ENCODE measurements at regions not wholly inside any gene's neighbourhood (a gene's known extent, or its start where the extent isn't known, plus 50 kb on each side); places are given as distances from the start of the nearest gene placed in this dataset.
"Not testable (repeated sequence)": the region's sequence is repeated elsewhere in the genome, so short reads cannot be mapped to it uniquely, and the experiment has no call there.

DNA sequence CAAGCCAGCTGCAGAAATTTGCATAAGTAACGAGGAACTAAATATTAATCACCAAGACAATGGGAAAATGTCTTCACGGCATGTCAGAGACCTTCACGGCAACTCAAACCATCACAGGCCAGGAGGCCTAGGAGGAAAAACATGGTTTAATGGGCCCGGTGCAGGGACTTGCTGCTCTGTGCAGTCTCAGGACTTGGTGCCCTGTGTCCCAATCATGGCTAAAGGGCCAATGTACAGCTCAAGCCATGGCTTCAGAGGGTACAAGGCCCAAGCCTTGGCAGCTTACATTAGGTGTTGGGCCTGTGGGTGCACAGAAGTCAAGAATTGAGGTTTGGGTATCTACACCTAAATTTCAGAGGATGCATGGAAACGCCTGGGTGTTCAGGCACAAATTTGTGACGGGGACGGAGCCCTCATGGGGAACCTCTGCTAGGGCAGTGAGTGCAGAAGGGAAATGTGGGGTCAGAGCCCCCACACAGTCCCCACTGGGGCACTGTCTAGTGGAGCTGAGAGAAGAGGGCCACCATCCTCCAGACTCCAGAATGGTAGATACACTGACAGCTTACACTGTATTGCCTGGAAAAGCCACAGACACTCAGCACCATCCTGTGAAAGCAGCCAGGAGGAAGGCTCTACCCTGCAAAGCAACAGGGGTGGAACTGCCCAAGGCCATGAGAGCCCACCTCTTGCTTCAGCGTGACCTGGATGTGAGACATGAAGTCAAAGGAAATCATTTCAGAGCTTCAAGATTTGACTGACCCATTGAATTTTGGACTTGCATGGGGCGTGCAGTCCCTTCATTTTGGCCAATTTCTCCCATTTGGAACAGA, 5284.3 kb upstream of the TPTE start:
- intact Hi-C loops (cut with DNase I; ENCODE audit: low total_unique reads); H3K27ac ChIP-seq; H3K27me3 ChIP-seq; H3K9me3 ChIP-seq; H3K4me3 ChIP-seq; H3K36me3 ChIP-seq (ENCODE audit: low read depth, missing control alignments); H3K4me1 ChIP-seq; DNase-seq: not testable (repeated sequence)
- 49 to 52% methylated on average over 9 of the region's 9 CpGs for WGBS, 2 donors

DNA sequence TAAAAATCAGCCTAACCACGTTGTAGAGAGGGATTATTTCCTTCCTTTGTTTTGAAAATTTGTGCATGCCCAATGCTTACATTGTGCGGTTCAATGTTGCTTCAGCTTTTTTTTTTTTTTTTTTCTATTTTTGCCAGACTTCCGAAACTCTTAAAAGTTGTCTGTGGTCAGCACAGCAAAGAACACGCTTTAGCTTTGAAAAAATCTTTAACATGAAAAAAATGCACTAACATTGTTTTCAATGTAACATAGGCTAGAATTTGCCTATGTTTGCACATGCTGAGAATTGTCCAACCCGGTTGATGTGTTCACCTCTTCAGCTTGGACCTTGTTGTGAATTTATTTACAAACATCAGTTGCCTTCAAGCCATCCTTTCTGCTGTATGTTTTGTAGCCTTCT, 5280.9 kb upstream of the TPTE start:
- intact Hi-C loops (cut with DNase I; ENCODE audit: low total_unique reads); H3K36me3 ChIP-seq (ENCODE audit: low read depth, missing control alignments); H3K4me3 ChIP-seq; H3K4me1 ChIP-seq; H3K27ac ChIP-seq; H3K27me3 ChIP-seq; DNase-seq; H3K9me3 ChIP-seq: not testable (repeated sequence)
- WGBS, 2 donors = 37 to 38% methylated on average over 5 of the region's 5 CpGs

DNA sequence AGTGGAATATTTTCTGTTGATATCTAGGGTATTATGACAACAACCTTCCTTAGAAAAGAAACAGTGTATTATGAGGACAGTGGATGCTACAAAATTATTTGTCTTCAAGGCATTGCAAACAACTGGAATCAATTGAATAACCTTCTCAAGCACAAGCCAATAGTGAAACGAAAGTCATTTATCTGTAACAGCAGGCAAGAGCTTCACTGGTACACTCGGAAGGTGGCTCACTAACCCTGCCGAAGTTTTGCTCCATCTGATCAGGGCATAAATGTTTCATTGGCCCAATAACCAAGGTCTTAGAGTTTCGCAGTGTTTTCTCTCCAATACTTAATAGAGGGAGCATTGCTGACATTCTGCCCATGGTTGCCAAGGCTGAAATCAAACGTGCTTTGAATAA, 5278.7 kb upstream of the TPTE start:
- 40 to 43% methylated on average over 5 of the region's 5 CpGs for WGBS, 2 donors
- H3K9me3 ChIP-seq; intact Hi-C loops (cut with DNase I; ENCODE audit: low total_unique reads): not testable (repeated sequence)

DNA sequence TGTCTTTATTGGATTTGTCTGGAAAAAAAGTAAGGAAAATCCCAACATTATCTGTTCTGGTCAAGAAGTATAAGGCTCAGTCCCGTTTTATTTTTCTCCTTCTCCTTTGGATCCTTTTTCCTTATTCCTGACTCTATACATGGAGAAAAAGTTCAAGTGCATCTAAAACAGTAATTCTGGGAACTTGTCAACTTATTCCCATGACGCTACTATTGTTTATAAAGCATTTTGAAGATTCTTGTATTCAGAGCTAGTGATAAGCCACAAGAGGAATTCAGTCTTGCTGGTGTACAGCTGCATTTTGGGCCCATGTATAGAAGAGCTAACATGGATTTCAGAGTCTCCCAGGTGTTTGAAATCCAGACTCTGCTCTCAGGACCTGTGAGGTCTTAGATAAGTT, 5278.1 kb upstream of the TPTE start:
- H3K36me3 ChIP-seq (ENCODE audit: low read depth, missing control alignments); intact Hi-C loops (cut with DNase I; ENCODE audit: low total_unique reads); DNase-seq; H3K4me3 ChIP-seq; H3K27me3 ChIP-seq; H3K27ac ChIP-seq; H3K9me3 ChIP-seq; H3K4me1 ChIP-seq: not testable (repeated sequence)
- 38 to 40% methylated on average over 2 of the region's 2 CpGs for WGBS, 2 donors

More for the DNA sequence above, 5278.7 kb upstream of the TPTE start:
- H3K4me3 ChIP-seq; H3K4me1 ChIP-seq; DNase-seq; H3K27ac ChIP-seq; H3K36me3 ChIP-seq (ENCODE audit: low read depth, missing control alignments); H3K27me3 ChIP-seq: not testable (repeated sequence)

DNA sequence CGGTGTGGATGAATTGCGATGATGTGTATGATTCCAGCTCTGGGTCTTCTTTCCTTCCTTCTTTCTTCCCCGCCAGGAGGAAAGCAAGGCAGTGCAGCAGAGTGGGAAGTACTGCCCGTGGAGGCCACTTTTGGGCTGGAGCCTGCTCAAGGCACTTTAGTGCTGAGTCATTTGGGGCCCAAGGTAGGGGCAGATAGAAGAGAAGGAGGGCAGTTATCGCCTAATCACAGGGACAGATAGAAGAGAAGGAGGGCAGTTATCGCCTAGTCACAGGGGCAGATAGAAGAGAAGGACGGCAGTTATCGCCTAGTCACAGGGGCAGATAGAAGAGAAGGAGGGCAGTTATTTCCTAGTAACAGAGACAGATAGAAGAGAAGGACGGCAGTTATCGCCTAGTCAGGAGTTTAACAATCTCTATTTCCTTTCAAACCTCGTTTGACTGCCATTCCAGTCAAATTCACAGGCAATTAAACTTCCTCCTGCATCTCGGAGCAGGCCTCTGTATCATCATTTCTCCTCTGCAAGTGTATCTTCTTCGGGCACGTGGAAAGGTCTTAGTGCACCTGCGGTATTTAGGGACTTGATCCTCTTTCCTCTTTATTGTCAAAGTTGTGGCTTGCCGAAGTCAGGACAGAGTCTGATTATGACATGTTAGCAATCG, 5277.5 kb upstream of the TPTE start:
- intact Hi-C loops (cut with DNase I; ENCODE audit: low total_unique reads) = not testable (repeated sequence)

DNA sequence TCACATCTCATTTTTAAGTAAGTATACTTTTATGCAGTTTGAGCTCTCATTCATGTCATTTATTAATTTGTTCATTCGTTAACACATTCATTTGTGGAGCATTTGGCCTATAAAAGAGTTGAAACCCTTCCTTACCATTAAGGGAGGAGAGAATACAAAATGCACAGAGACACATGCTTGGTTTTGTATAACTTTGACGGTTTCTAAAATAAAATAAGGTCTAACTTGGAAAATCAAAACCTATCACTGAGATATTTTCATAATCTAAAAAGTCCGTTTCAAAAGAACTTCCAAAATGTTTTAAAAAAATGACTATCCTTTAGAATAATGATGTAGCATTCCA, 5277.0 kb upstream of the TPTE start:
- H3K4me3 ChIP-seq; H3K36me3 ChIP-seq (ENCODE audit: low read depth, missing control alignments); DNase-seq; H3K4me1 ChIP-seq; H3K27me3 ChIP-seq; H3K9me3 ChIP-seq; H3K27ac ChIP-seq; intact Hi-C loops (cut with DNase I; ENCODE audit: low total_unique reads): not testable (repeated sequence)
- WGBS, 2 donors = 38 to 44% methylated on average over 3 of the region's 3 CpGs

More for the DNA sequence above, 5277.5 kb upstream of the TPTE start:
- H3K4me3 ChIP-seq; H3K36me3 ChIP-seq (ENCODE audit: low read depth, missing control alignments); DNase-seq; H3K9me3 ChIP-seq; H3K4me1 ChIP-seq; H3K27ac ChIP-seq; H3K27me3 ChIP-seq: not testable (repeated sequence)
- WGBS, 2 donors = 49 to 50% methylated on average over 16 of the region's 17 CpGs

DNA sequence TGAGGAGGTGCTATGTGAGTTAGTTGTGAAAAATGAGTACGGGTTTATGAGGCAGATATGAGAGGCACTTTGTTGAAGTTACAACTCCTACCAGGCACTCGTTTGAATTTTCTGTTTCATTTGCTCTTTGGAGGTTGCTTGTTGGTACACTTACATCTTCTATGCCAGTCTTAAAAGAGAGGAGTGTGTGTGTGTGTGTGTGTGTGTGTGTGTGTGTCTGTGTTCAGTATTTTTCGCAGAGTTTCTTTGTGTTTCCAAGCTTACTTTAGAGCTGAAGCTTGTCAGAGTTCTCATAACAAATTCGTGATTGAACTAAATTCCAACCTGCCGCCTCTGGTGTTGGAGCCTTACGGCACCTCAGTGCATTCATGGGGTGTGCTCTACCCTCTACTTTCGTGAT, 5276.4 kb upstream of the TPTE start:
- H3K9me3 ChIP-seq; intact Hi-C loops (cut with DNase I; ENCODE audit: low total_unique reads): not testable (repeated sequence)
- WGBS, 2 donors = 29 to 45% methylated on average over 7 of the region's 7 CpGs

DNA sequence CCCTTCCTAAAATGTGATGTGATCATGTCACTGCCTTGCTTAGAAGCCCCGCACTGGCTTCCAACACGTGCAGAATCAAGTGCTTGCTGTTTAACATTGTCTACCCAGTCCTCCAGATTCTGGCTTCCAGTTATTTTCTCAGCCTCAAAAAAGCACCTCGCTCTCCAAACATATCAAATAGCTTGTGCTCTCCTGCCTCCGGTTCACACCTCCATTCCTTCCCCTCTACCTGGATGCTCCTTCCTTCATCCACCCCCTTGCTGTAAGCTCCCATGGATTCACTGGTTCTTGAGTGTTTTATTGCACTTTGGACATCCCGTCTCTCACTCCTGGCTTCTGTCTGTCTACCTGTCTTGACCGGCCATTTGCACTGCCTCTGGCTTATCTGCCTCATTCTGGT, 5275.0 kb upstream of the TPTE start:
- H3K4me3 ChIP-seq; H3K27ac ChIP-seq; H3K27me3 ChIP-seq; H3K4me1 ChIP-seq; H3K9me3 ChIP-seq; H3K36me3 ChIP-seq (ENCODE audit: low read depth, missing control alignments); intact Hi-C loops (cut with DNase I; ENCODE audit: low total_unique reads); DNase-seq: not testable (repeated sequence)
- WGBS, 2 donors = 43 to 47% methylated on average over 6 of the region's 6 CpGs

More for the DNA sequence above, 5276.4 kb upstream of the TPTE start:
- not testable (repeated sequence) for DNase-seq; H3K4me3 ChIP-seq; H3K27me3 ChIP-seq; H3K36me3 ChIP-seq (ENCODE audit: low read depth, missing control alignments); H3K27ac ChIP-seq; H3K4me1 ChIP-seq

DNA sequence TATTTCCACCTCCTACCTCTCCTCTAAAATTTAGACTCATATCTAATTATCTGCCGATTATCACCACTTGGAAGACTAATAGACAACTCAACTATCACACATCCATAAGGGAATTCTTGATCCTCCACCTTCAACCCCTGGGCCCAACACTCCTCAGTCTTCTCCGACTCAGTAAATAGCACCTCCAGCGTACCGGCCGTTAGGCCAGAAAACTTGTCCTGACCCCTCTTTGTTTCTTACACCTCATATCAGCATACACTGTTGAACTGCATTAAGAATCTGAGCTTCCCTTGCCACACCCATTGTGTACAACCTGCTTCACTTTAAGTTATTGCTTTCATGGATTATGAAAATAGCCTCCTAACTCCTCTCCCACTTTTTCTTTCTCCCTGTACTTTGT, 5274.0 kb upstream of the TPTE start:
- DNase-seq; H3K4me3 ChIP-seq; H3K27me3 ChIP-seq; intact Hi-C loops (cut with DNase I; ENCODE audit: low total_unique reads); H3K27ac ChIP-seq; H3K4me1 ChIP-seq; H3K36me3 ChIP-seq (ENCODE audit: low read depth, missing control alignments); H3K9me3 ChIP-seq: not testable (repeated sequence)
- WGBS, 2 donors = 68 to 73% methylated on average over 5 of the region's 5 CpGs

DNA sequence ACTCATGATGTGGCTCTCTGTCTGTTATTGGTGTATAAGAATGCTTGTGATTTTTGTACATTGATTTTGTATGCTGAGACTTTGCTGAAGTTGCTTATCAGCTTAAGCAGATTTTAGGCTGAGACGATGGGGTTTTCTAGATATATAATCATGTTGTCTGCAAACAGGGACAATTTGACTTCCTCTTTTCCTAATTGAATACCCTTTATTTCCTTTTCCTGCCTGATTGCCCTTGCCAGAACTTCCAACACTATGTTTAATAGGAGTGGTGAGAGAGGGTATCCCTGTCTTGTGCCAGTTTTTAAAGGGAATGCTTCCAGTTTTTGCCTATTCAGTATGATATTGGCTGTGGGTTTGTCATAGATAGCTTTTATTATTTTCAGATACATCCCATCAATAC, 5271.3 kb upstream of the TPTE start:
- H3K4me1 ChIP-seq; H3K9me3 ChIP-seq; H3K36me3 ChIP-seq (ENCODE audit: low read depth, missing control alignments); H3K27ac ChIP-seq; DNase-seq; H3K27me3 ChIP-seq; H3K4me3 ChIP-seq; intact Hi-C loops (cut with DNase I; ENCODE audit: low total_unique reads): not testable (repeated sequence)
- whole genome bisulfite sequencing, 2 donors = 60 to 68% methylated on average over 1 of the region's 1 CpG

Measured in testis (tissue), 2 donors.